ENCODE measurements at regions not wholly inside any gene's neighbourhood (a gene's known extent, or its start where the extent isn't known, plus 50 kb on each side); places are given as distances from the start of the nearest gene placed in this dataset.

DNA sequence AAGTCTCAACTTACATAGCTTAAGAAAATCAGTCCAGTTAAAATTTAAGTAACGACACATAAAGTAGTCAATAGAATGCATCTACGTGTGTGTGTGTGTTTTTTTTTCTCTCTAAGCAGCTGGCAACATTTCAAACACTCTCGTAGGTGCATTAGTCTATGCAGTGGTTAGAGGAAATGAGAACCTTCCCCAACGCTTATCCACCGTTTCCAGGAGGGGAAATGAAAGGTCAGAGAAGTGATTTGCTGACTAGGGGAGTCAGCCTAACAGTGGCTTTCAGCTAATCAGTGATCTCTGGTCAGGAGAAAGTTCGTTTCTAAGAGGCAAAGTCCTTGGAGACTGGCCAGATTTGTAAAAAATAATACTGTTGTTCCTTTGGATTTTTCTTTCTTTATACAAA is 806.6 kb downstream of the C6orf118 start:
- Histone ChIP-seq H3K4me2 (ENCODE audit: low read depth, low read length) (no peak overlapping the region), H3K9me2 (replicated peaks; ENCODE audit: insufficient read depth, low read length) (no peaks in the 10 kb centered on the region), H3K27me3 (replicated peaks; ENCODE audit: insufficient read depth, low read length) (no peaks in the 10 kb centered on the region), H4K20me1 (ENCODE audit: insufficient read depth, low read length) (no peaks in the 10 kb centered on the region), H3K36me3 (replicated peaks; ENCODE audit: insufficient read depth, low read length) (no peaks in the 10 kb centered on the region), H3K9ac (ENCODE audit: low read length) (no peak overlapping the region), H3K9me3 (replicated peaks; ENCODE audit: insufficient read depth, low read length) (no peaks in the 10 kb centered on the region), H2AFZ (ENCODE audit: low read length) (no peak overlapping the region), H3K4me3 (ENCODE audit: low read length) (no peak overlapping the region), H3K27ac (ENCODE audit: low read length) (no peak overlapping the region), H3F3A (ENCODE audit: insufficient read depth, low read length) (peaks cover 1% of the 10 kb centered on the region; the same call in 1 of the 2 replicates), H3K4me1 (ENCODE audit: low read length) (no peaks in the 10 kb centered on the region), H3K79me2 (ENCODE audit: low read length) (no peaks in the 10 kb centered on the region)
- TF ChIP-seq, protein P1, sequence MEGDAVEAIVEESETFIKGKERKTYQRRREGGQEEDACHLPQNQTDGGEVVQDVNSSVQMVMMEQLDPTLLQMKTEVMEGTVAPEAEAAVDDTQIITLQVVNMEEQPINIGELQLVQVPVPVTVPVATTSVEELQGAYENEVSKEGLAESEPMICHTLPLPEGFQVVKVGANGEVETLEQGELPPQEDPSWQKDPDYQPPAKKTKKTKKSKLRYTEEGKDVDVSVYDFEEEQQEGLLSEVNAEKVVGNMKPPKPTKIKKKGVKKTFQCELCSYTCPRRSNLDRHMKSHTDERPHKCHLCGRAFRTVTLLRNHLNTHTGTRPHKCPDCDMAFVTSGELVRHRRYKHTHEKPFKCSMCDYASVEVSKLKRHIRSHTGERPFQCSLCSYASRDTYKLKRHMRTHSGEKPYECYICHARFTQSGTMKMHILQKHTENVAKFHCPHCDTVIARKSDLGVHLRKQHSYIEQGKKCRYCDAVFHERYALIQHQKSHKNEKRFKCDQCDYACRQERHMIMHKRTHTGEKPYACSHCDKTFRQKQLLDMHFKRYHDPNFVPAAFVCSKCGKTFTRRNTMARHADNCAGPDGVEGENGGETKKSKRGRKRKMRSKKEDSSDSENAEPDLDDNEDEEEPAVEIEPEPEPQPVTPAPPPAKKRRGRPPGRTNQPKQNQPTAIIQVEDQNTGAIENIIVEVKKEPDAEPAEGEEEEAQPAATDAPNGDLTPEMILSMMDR (IDR thresholded peaks at IDR 0.05; ENCODE audit: low read length) = no peak
- no peak for TF ChIP-seq EZH2 (optimal IDR thresholded peaks at IDR 0.05; ENCODE audit: low read depth, low read length)
- TF ChIP-seq EZH2phosphoT487 (IDR thresholded peaks at IDR 0.05; ENCODE audit: low read length) = no peak
- peak; percentile 49 for DNase-seq

GRCh38 chr6:164495882-164496495 is 813.4 kb downstream of the C6orf118 start:
- H3K9ac ChIP-seq (ENCODE audit: low read length) = no peak overlapping the region
- H3K36me3 ChIP-seq (replicated peaks; ENCODE audit: insufficient read depth, low read length) = no peaks in the 10 kb centered on the region
- no peaks in the 10 kb centered on the region for H3K9me3 ChIP-seq (replicated peaks; ENCODE audit: insufficient read depth, low read length)
- H3K4me3 ChIP-seq (ENCODE audit: low read length) = no peak overlapping the region
- no peak overlapping the region for H3K4me2 ChIP-seq (ENCODE audit: low read depth, low read length)
- no peak for DNase-seq
- no peak overlapping the region for H2AFZ ChIP-seq (ENCODE audit: low read length)
- H4K20me1 ChIP-seq (ENCODE audit: insufficient read depth, low read length) = no peaks in the 10 kb centered on the region
- H3K9me2 ChIP-seq (replicated peaks; ENCODE audit: insufficient read depth, low read length) = no peaks in the 10 kb centered on the region
- no peak for TF ChIP-seq EZH2 (optimal IDR thresholded peaks at IDR 0.05; ENCODE audit: low read depth, low read length)
- H3K27me3 ChIP-seq (replicated peaks; ENCODE audit: insufficient read depth, low read length) = no peaks in the 10 kb centered on the region
- H3K27ac ChIP-seq (ENCODE audit: low read length) = no peak overlapping the region
- no peaks in the 10 kb centered on the region for H3F3A ChIP-seq (ENCODE audit: insufficient read depth, low read length)
- no peaks in the 10 kb centered on the region for H3K79me2 ChIP-seq (ENCODE audit: low read length)
- H3K4me1 ChIP-seq (ENCODE audit: low read length) = no peaks in the 10 kb centered on the region

DNA sequence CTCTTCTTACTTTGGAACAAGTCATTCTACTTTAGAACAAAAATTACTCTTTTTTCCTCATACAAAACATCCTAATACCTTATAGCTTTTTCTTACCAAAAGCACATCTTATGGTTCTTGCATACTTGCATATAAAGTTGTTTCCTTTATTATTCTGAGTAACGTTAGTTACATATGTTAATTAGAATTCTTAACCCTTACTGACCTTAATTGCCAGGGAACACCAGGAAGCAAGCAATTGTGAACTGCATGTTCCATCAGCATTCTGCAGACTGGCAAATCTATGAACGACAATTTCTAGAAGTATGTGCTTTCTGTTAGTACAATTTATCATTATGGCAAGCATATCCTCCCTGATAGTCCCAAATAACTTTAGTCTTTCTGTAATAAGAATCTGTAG is 831.0 kb downstream of the C6orf118 start:
- TF ChIP-seq EZH2 (optimal IDR thresholded peaks at IDR 0.05; ENCODE audit: low read depth, low read length) = no peak
- TF ChIP-seq EZH2phosphoT487 (IDR thresholded peaks at IDR 0.05; ENCODE audit: low read length) = no peak
- TF ChIP-seq, protein P1 (IDR thresholded peaks at IDR 0.05; ENCODE audit: low read length) = no peak
- H3K27ac ChIP-seq (ENCODE audit: low read length) = no peak overlapping the region

DNA sequence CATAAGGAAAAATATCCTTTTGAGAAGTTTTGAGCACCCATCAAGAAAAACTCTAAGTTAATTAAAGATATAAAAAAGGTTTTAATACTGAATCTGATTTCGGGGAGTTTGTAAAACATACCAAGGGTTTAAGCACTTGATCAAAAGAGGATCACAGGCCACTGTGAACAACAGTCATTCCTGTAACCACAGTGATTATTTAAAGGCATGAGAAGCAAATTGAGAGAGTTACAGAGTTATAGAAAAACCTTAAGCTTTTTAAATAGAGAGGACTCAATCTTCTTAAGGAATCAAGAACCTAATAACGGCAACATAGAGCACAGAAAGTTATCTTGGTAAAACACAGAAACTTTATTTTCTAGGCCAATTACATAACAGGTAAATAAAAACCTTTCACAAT is 831.6 kb downstream of the C6orf118 start:
- Histone ChIP-seq H4K20me1 (ENCODE audit: insufficient read depth, low read length) (no peaks in the 10 kb centered on the region), H3K27me3 (replicated peaks; ENCODE audit: insufficient read depth, low read length) (no peaks in the 10 kb centered on the region), H3K9me2 (replicated peaks; ENCODE audit: insufficient read depth, low read length) (no peaks in the 10 kb centered on the region), H3F3A (ENCODE audit: insufficient read depth, low read length) (no peaks in the 10 kb centered on the region), H3K9ac (ENCODE audit: low read length) (no peak overlapping the region), H3K9me3 (replicated peaks; ENCODE audit: insufficient read depth, low read length) (no peaks in the 10 kb centered on the region), H3K79me2 (ENCODE audit: low read length) (no peaks in the 10 kb centered on the region), H3K36me3 (replicated peaks; ENCODE audit: insufficient read depth, low read length) (no peaks in the 10 kb centered on the region), H3K4me1 (ENCODE audit: low read length) (no peaks in the 10 kb centered on the region), H2AFZ (ENCODE audit: low read length) (no peak overlapping the region), H3K27ac (ENCODE audit: low read length) (no peak overlapping the region), H3K4me3 (ENCODE audit: low read length) (no peak overlapping the region), H3K4me2 (ENCODE audit: low read depth, low read length) (no peak overlapping the region)
- no peak for DNase-seq
- TF ChIP-seq EZH2 (optimal IDR thresholded peaks at IDR 0.05; ENCODE audit: low read depth, low read length) = no peak
- no peak for TF ChIP-seq EZH2phosphoT487 (IDR thresholded peaks at IDR 0.05; ENCODE audit: low read length)
- TF ChIP-seq, protein P1 (IDR thresholded peaks at IDR 0.05; ENCODE audit: low read length) = no peak

More for the DNA sequence above, 831.0 kb downstream of the C6orf118 start:
- no peak overlapping the region for H2AFZ ChIP-seq (ENCODE audit: low read length)
- no peaks in the 10 kb centered on the region for H3K9me2 ChIP-seq (replicated peaks; ENCODE audit: insufficient read depth, low read length)
- H3K36me3 ChIP-seq (replicated peaks; ENCODE audit: insufficient read depth, low read length) = no peaks in the 10 kb centered on the region
- DNase-seq = no peak
- H3K9me3 ChIP-seq (replicated peaks; ENCODE audit: insufficient read depth, low read length) = no peaks in the 10 kb centered on the region
- H3K79me2 ChIP-seq (ENCODE audit: low read length) = no peaks in the 10 kb centered on the region
- H3K27me3 ChIP-seq (replicated peaks; ENCODE audit: insufficient read depth, low read length) = no peaks in the 10 kb centered on the region
- H3K4me1 ChIP-seq (ENCODE audit: low read length) = no peaks in the 10 kb centered on the region
- H3K4me3 ChIP-seq (ENCODE audit: low read length) = no peak overlapping the region
- H3K9ac ChIP-seq (ENCODE audit: low read length) = no peak overlapping the region
- no peaks in the 10 kb centered on the region for H4K20me1 ChIP-seq (ENCODE audit: insufficient read depth, low read length)
- H3K4me2 ChIP-seq (ENCODE audit: low read depth, low read length) = no peak overlapping the region
- no peaks in the 10 kb centered on the region for H3F3A ChIP-seq (ENCODE audit: insufficient read depth, low read length)

All from MM.1S (cell line).